ENCODE measurements at regions not wholly inside any gene's neighbourhood (a gene's known extent, or its start where the extent isn't known, plus 50 kb on each side); places are given as distances from the start of the nearest gene placed in this dataset.

DNA sequence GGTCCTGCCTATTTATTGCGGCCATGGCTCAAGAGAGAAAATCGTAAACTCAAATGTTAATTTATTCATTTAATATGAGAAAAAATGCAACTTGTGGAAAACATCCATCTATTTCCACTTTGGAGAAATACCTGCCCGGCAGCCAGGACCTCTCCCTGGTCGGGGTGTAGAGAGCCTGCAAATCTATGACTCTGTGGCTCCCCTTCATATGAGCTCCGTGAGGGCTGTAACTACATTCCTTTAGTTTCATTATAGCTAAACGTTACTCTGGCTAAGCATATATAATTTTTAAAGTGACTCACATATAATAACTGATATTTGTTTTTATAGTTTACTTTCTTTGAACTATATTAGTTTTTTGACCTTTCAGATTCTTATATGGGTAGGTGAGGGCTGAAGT is 857.8 kb upstream of the FAT3 start:
- Histone ChIP-seq H3K4me1 (ENCODE audit: control insufficient read depth in 2 of 2, insufficient read depth in 2 of 2, low read length in 2 of 2) (no peaks in the 10 kb centered on the region), H3K36me3 (ENCODE audit: control insufficient read depth in 2 of 3, insufficient read depth in 3 of 3, low read length in 3 of 3) (no peaks in the 10 kb centered on the region), H3K9me3 (ENCODE audit: control insufficient read depth in 2 of 3, low read length in 3 of 3) (no peaks in the 10 kb centered on the region), H3K27ac (ENCODE audit: low read depth, low read length) (no peak overlapping the region), H3K4me3 (ENCODE audit: low read length) (no peak overlapping the region), H3K27me3 (ENCODE audit: control insufficient read depth in 2 of 2, insufficient read depth in 2 of 2, low read length in 2 of 2) (no peaks in the 10 kb centered on the region)
- no peaks in the 10 kb centered on the region for H3K36me3 Mint-ChIP-seq
- POLR2A ChIA-PET = no interaction called here
- H3K4me1 Mint-ChIP-seq = no peaks in the 10 kb centered on the region
- no peaks in the 10 kb centered on the region for H3K27me3 Mint-ChIP-seq
- peaks cover 0 to 20% (median 3%) of the 10 kb centered on the region in 11 donors for H3K9me3 Mint-ChIP-seq
- CTCF ChIA-PET = no interaction called here
- no peak for DNase-seq
- ATAC-seq = no peak
- intact Hi-C loops (cut with micrococcal nuclease) = no loop called here
- no peak overlapping the region for H3K27ac Mint-ChIP-seq
- H3K4me3 Mint-ChIP-seq = no peak overlapping the region

DNA sequence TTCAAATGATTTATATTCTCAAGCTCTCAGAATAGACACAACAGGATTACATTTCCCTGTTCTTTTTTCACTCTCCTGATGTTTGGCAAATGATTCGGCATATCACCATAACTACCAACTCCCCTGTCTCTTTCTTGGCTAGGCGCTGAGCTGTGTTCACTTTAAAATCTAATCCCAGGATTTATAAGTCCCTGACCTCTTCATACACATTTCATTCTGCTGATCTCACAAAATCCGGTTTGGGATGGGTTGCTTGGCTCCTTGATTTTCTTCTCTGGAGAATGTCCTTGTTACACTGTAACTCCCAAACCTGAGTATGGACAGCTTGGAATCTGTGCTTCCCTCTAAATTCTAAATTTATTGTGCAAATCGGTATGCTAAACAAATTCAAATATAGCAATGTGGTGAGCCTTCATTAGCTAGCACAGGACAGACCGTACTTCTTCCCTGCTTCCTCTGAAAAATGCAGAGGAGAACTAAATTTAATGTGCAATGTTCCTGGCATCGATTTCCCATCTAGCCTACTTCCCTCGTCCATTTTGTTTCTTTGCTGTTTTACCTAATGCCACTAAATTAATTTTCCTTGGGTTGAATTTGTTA is 858.5 kb upstream of the FAT3 start:
- CTCF ChIA-PET = no interaction called here
- Mint-ChIP-seq H3K9me3 (peaks cover 0 to 20% (median 4%) of the 10 kb centered on the region in 11 donors), H3K27me3 (no peaks in the 10 kb centered on the region), H3K4me1 (no peaks in the 10 kb centered on the region), H3K4me3 (no peak overlapping the region), H3K27ac (no peak overlapping the region), H3K36me3 (no peaks in the 10 kb centered on the region)
- Histone ChIP-seq H3K9me3 (ENCODE audit: control insufficient read depth in 2 of 3, low read length in 3 of 3) (no peaks in the 10 kb centered on the region), H3K27ac (ENCODE audit: low read depth, low read length) (no peak overlapping the region), H3K4me3 (ENCODE audit: low read length) (no peak overlapping the region), H3K4me1 (ENCODE audit: control insufficient read depth in 2 of 2, insufficient read depth in 2 of 2, low read length in 2 of 2) (no peaks in the 10 kb centered on the region), H3K27me3 (ENCODE audit: control insufficient read depth in 2 of 2, insufficient read depth in 2 of 2, low read length in 2 of 2) (no peaks in the 10 kb centered on the region), H3K36me3 (ENCODE audit: control insufficient read depth in 2 of 3, insufficient read depth in 3 of 3, low read length in 3 of 3) (no peaks in the 10 kb centered on the region)
- ATAC-seq (no peak), DNase-seq (no peak)
- intact Hi-C loops (cut with micrococcal nuclease) = no loop called here
- POLR2A ChIA-PET = no interaction called here

DNA sequence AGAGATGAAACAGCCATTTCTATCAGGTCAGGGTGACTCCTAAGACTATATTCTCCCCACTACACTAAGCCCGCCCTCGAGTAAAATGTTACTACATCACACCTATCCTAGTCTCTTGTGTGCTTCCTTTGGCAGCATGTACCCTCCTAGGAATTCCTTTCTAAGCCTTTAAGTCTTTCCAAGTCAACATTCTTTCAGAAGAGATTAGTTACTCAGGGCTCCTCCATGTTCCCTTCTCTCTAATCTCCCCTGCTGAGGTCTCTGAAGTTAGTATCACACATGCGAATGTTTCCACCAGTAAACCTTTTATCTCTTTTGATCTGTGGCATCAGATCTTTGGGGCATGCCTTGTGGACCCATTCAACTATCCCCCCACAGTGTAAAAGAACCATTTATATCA is 873.7 kb upstream of the FAT3 start:
- no peaks in the 10 kb centered on the region for H3K36me3 ChIP-seq (ENCODE audit: control insufficient read depth in 2 of 3, insufficient read depth in 3 of 3, low read length in 3 of 3)
- Mint-ChIP-seq H3K9me3 (peaks cover 0 to 30% (median 7%) of the 10 kb centered on the region in 11 donors), H3K27me3 (no peaks in the 10 kb centered on the region), H3K4me1 (no peaks in the 10 kb centered on the region), H3K27ac (no peak overlapping the region), H3K4me3 (no peak overlapping the region), H3K36me3 (no peaks in the 10 kb centered on the region)
- CTCF ChIA-PET = no interaction called here
- DNase-seq (no peak), ATAC-seq (no peak)
- H3K27ac ChIP-seq (ENCODE audit: low read depth, low read length) = no peak overlapping the region
- no peak overlapping the region for H3K4me3 ChIP-seq (ENCODE audit: low read length)
- no peaks in the 10 kb centered on the region for H3K9me3 ChIP-seq (ENCODE audit: control insufficient read depth in 2 of 3, low read length in 3 of 3)
- no peaks in the 10 kb centered on the region for H3K27me3 ChIP-seq (ENCODE audit: control insufficient read depth in 2 of 2, insufficient read depth in 2 of 2, low read length in 2 of 2)
- no peaks in the 10 kb centered on the region for H3K4me1 ChIP-seq (ENCODE audit: control insufficient read depth in 2 of 2, insufficient read depth in 2 of 2, low read length in 2 of 2)
- intact Hi-C loops (cut with micrococcal nuclease) = no loop called here
- POLR2A ChIA-PET = no interaction called here

DNA sequence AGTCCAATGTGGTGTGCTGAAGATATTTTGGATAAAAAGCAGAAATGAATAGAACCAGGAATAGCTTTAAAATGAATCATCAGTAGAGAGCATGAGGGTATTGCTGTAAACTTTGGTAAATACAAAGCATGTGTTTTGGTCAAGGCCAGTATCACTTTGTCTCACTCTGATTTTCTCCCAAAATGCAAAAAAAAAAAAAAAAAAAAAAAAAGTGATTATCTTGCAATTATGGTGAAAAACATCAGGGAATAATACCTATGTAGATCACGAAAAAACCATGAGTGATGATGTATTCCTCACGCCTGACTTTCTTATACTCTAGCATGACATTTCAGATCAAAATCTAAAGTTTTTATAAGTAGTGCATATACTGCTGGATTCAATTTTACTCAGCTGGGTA is 897.9 kb upstream of the FAT3 start:
- intact Hi-C loops (cut with micrococcal nuclease) = no loop called here
- Mint-ChIP-seq H3K4me3 (no peak overlapping the region), H3K27ac (no peak overlapping the region), H3K9me3 (peaks cover 0 to 5% (median 0%) of the 10 kb centered on the region in 11 donors), H3K36me3 (no peaks in the 10 kb centered on the region), H3K27me3 (no peaks in the 10 kb centered on the region), H3K4me1 (no peaks in the 10 kb centered on the region)
- no peaks in the 10 kb centered on the region for H3K27me3 ChIP-seq (ENCODE audit: control insufficient read depth in 2 of 2, insufficient read depth in 2 of 2, low read length in 2 of 2)
- no peaks in the 10 kb centered on the region for H3K36me3 ChIP-seq (ENCODE audit: control insufficient read depth in 2 of 3, insufficient read depth in 3 of 3, low read length in 3 of 3)
- CTCF ChIA-PET = no interaction called here
- DNase-seq = no peak
- ATAC-seq = no peak
- H3K9me3 ChIP-seq (ENCODE audit: control insufficient read depth in 2 of 3, low read length in 3 of 3) = no peaks in the 10 kb centered on the region
- POLR2A ChIA-PET = no interaction called here
- no peak overlapping the region for H3K27ac ChIP-seq (ENCODE audit: low read depth, low read length)
- no peaks in the 10 kb centered on the region for H3K4me1 ChIP-seq (ENCODE audit: control insufficient read depth in 2 of 2, insufficient read depth in 2 of 2, low read length in 2 of 2)
- H3K4me3 ChIP-seq (ENCODE audit: low read length) = no peak overlapping the region

DNA sequence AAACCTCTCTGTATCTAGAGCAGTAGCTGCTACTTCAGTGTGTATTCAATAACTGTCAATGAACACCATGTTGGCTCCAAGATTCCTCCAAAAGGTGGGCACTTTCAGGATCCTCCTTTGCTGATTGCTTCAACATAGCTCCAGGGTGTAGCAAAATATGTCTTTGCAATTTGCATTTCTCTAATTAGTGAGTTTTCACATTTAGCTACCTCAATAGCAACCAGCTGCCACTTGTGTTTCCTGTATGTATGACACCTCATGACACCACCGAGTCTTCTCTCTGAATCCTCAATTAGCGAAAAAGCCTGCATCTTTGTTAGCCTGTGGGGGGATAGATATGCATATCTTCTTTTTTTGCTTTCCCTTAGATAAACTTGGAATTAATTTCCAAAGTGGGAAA is 898.3 kb upstream of the FAT3 start:
- H3K27ac Mint-ChIP-seq = no peak overlapping the region
- H3K4me3 Mint-ChIP-seq = no peak overlapping the region
- H3K36me3 Mint-ChIP-seq = no peaks in the 10 kb centered on the region
- CTCF ChIA-PET = no interaction called here
- peaks cover 0 to 5% (median 0%) of the 10 kb centered on the region in 11 donors for H3K9me3 Mint-ChIP-seq
- H3K27me3 Mint-ChIP-seq = no peaks in the 10 kb centered on the region
- Histone ChIP-seq H3K27ac (ENCODE audit: low read depth, low read length) (no peak overlapping the region), H3K4me3 (ENCODE audit: low read length) (no peak overlapping the region), H3K36me3 (ENCODE audit: control insufficient read depth in 2 of 3, insufficient read depth in 3 of 3, low read length in 3 of 3) (no peaks in the 10 kb centered on the region), H3K27me3 (ENCODE audit: control insufficient read depth in 2 of 2, insufficient read depth in 2 of 2, low read length in 2 of 2) (no peaks in the 10 kb centered on the region), H3K4me1 (ENCODE audit: control insufficient read depth in 2 of 2, insufficient read depth in 2 of 2, low read length in 2 of 2) (no peaks in the 10 kb centered on the region), H3K9me3 (ENCODE audit: control insufficient read depth in 2 of 3, low read length in 3 of 3) (no peaks in the 10 kb centered on the region)
- no peak for DNase-seq
- POLR2A ChIA-PET = no interaction called here
- no peak for ATAC-seq
- intact Hi-C loops (cut with micrococcal nuclease) = no loop called here
- H3K4me1 Mint-ChIP-seq = no peaks in the 10 kb centered on the region

DNA sequence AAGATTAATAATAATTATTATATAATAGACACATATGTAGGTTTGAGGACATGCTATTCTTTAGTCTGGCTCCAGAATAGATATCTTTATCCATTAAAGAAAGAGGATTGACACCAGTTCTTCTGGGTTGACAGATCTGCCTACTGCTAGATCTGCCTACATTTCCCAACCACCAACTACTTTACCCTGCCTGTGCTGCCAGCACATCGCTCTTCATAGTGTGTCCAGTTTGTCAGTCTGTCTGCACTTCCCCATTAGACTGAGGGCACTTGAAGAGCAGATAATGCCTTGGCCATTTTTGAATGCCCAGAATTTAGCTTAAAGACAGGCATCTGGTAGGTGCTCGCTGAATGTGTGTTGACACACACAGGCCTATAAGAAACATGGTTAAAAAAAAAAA is 910.1 kb upstream of the FAT3 start:
- no peak for DNase-seq
- Histone ChIP-seq H3K4me1 (ENCODE audit: control insufficient read depth in 2 of 2, insufficient read depth in 2 of 2, low read length in 2 of 2) (no peaks in the 10 kb centered on the region), H3K9me3 (ENCODE audit: control insufficient read depth in 2 of 3, low read length in 3 of 3) (peaks cover 0 to 5% (median 0%) of the 10 kb centered on the region in 3 experiments), H3K36me3 (ENCODE audit: control insufficient read depth in 2 of 3, insufficient read depth in 3 of 3, low read length in 3 of 3) (no peaks in the 10 kb centered on the region), H3K27me3 (ENCODE audit: control insufficient read depth in 2 of 2, insufficient read depth in 2 of 2, low read length in 2 of 2) (no peaks in the 10 kb centered on the region), H3K27ac (ENCODE audit: low read depth, low read length) (no peak overlapping the region), H3K4me3 (ENCODE audit: low read length) (no peak overlapping the region)
- intact Hi-C loops (cut with micrococcal nuclease) = no loop called here
- no peaks in the 10 kb centered on the region for H3K36me3 Mint-ChIP-seq
- ChIA-PET CTCF (no interaction called here), POLR2A (no interaction called here)
- no peaks in the 10 kb centered on the region for H3K4me1 Mint-ChIP-seq
- no peak overlapping the region for H3K27ac Mint-ChIP-seq
- no peaks in the 10 kb centered on the region for H3K27me3 Mint-ChIP-seq
- H3K4me3 Mint-ChIP-seq = no peak overlapping the region
- no peak for ATAC-seq
- peaks cover 0 to 13% (median 8%) of the 10 kb centered on the region in 11 donors for H3K9me3 Mint-ChIP-seq

DNA sequence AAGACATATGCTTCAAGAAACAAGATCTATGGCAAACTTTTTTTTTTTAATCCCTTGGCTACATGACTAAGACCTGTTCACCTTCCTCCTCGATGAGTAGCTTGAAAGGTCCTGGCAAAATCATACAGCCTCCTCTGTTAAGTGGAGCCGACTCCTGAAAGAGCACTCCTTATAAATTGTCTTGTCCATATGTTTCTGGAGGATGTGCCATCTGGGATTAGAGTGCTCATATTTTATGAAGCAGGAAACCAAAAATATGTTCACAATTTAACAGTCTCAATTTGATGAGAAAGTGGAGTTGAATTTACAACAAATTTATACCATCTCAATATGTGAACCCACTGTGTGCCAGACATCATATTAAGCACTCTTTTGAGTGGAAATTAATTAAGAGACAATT is 912.1 kb upstream of the FAT3 start:
- ChIA-PET POLR2A (no interaction called here), CTCF (no interaction called here)
- no peak for ATAC-seq

More for the DNA sequence above, 912.1 kb upstream of the FAT3 start:
- Histone ChIP-seq H3K9me3 (ENCODE audit: control insufficient read depth in 2 of 3, low read length in 3 of 3) (peaks cover 0 to 5% (median 0%) of the 10 kb centered on the region in 3 experiments), H3K27ac (ENCODE audit: low read depth, low read length) (no peak overlapping the region), H3K4me3 (ENCODE audit: low read length) (no peak overlapping the region), H3K27me3 (ENCODE audit: control insufficient read depth in 2 of 2, insufficient read depth in 2 of 2, low read length in 2 of 2) (no peaks in the 10 kb centered on the region), H3K36me3 (ENCODE audit: control insufficient read depth in 2 of 3, insufficient read depth in 3 of 3, low read length in 3 of 3) (no peaks in the 10 kb centered on the region), H3K4me1 (ENCODE audit: control insufficient read depth in 2 of 2, insufficient read depth in 2 of 2, low read length in 2 of 2) (no peaks in the 10 kb centered on the region)
- Mint-ChIP-seq H3K36me3 (no peaks in the 10 kb centered on the region), H3K9me3 (peaks cover 0 to 12% (median 5%) of the 10 kb centered on the region in 11 donors), H3K4me1 (no peaks in the 10 kb centered on the region), H3K27ac (no peak overlapping the region), H3K27me3 (no peaks in the 10 kb centered on the region), H3K4me3 (no peak overlapping the region)
- intact Hi-C loops (cut with micrococcal nuclease) = no loop called here
- DNase-seq = no peak

Data from naive thymus-derived CD4-positive, alpha-beta T cell (primary cell).